NCI-H2227 (cell line): ENCODE measurements at regions not wholly inside any gene's neighbourhood (a gene's known extent, or its start where the extent isn't known, plus 50 kb on each side); places are given as distances from the start of the nearest gene placed in this dataset.

ENCODE experiments used
- DNase-seq: peaks from one replicate; lab custom pipeline; 2025; ENCODE audit not compliant: unreplicated experiment; lab: John Stamatoyannopoulos, UW

DNA sequence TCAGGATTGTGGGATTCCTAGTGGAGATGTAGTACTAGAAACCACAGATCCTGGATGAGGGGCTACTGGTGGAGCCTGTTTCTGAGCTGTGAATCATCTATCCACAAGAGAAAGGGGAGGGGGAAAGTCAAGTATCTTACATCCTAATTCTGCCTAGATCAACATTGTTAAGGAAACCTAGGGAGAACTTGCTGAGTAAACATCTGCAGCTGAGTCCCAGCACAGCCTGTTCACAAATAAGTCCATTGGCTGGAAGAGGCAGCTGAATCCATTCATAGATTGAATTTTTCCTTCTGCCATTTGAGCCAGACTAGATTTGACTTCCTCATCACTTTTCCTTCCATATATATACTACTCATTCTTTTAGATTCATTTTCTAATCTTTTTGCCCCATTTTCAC, 460.5 kb downstream of the TUSC7 start:
- no peak for DNase-seq

GRCh38 chr3:117171124-117171523, 461.5 kb downstream of the TUSC7 start:
- DNase-seq = no peak

- no peak for DNase-seq
These were observed 462.8 kb downstream of the TUSC7 start for GRCh38 chr3:117172426-117172825.

- no peak for DNase-seq
These were observed 471.6 kb downstream of the TUSC7 start for GRCh38 chr3:117181222-117181621.

DNA sequence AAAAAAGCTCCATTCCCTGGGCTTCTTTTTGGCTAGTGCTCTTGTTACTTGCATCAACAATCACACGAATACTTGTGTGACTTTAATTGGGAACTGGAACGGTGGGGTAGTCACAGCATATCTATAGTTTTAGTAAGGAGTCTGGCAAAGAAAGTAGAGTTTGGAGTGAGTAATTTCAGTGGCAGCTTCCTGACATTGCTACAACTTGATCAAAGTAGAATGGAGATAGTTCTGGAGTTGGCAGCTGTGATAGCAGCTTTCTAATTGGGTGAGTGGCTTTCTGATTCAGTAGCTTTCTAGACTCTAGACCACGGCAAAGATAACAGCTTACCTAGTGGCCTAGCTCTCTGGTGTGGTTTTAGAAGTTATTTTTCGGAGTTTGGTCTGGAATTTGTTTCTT, 475.0 kb downstream of the TUSC7 start:
- no peak for DNase-seq

DNA sequence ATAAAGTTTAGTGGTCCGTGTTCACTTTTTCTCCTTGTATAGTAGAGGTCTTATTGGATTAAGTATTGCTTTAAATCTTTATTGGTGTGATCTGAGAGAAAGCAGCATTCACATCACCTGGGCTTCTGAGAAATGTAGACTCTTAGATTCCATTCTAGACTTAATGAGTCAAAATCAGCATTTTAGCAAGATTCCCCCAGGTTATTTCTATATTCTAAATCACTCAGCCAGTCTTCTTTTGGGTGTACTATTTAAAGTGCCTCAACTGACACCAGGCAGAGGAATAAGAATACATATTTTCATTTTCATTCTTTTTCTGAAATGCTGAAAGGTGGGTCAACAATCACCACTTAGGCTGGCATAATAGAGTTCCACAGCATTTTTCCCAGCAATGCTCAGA, 481.7 kb downstream of the TUSC7 start:
- no peak for DNase-seq

DNA sequence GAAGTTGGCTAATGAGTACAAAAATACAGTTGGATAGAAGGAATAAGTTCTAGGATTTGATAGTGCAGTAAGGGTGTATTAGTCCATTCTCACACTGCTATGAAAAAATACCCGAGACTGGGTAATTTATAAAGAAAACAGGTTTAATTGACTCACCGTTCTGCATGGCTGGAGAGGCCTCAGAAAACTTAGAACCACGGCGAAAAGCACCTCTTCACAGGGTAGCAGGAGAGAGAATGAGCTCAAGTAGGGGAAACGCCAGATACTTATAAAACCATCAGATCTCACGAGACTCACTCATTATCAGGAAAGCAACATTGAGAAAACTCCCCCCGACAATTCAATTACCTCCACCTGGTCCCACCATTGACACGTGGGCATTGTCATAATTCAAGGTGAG, 483.3 kb downstream of the TUSC7 start:
- no peak for DNase-seq

DNA sequence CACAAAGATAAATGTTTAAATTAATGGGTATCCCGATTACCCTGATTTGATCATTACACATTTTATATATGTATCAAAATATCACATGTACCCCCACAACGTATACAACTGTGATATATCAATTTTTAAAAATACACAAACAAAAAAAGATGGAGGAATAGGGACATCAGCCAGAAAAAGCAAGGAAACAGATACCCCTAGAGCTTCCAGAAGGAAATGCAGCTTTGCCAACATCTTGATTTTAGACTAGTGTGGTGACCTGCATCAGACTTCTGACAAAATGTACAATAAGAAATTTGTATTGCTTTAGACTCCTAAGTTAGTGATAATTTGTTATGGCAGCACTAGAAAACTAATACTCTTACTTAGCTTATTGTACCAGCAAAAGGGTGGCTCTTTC, 483.8 kb downstream of the TUSC7 start:
- no peak for DNase-seq

DNA sequence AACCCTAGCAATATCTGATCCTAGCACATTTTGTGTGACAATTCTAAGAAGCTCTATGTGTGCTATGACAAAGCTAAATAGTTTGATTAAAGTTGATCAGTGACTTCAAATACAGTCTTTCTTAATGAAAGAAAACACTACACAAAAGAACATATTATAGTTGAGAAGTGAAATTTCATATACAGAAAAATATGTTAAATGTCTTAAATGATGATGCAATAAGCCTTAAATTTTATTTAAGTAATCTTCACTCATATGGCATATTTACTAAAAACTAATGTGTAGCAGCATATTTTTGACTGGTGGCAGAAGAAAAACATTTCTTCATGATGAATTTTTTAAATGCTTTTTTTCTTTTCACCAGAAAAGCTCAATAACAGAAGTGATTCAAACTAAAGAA, 485.5 kb downstream of the TUSC7 start:
- no peak for DNase-seq

DNA sequence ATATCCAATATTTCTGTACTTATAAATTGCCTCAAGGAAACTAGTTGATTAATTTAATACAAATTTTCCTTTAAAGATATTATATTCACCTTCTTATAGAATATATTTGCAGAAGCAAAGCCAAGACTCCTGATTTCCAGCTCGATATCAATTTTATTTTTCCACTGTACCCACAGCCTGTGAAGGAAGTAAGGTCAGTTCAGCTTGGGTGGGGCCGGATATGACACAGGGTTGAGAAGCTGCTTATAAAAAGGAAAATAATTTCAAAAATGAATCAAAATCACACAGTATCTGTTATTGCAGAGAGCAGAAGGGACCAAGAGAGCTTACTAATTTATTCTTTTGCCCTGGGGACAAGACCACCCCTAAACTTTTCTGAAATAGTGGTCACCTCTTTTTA, 491.4 kb downstream of the TUSC7 start:
- DNase-seq = no peak

- DNase-seq = no peak
These were observed 492.6 kb downstream of the TUSC7 start for GRCh38 chr3:117201901-117202774.

GRCh38 chr3:117217355-117217754, 507.8 kb downstream of the TUSC7 start:
- DNase-seq = no peak

DNA sequence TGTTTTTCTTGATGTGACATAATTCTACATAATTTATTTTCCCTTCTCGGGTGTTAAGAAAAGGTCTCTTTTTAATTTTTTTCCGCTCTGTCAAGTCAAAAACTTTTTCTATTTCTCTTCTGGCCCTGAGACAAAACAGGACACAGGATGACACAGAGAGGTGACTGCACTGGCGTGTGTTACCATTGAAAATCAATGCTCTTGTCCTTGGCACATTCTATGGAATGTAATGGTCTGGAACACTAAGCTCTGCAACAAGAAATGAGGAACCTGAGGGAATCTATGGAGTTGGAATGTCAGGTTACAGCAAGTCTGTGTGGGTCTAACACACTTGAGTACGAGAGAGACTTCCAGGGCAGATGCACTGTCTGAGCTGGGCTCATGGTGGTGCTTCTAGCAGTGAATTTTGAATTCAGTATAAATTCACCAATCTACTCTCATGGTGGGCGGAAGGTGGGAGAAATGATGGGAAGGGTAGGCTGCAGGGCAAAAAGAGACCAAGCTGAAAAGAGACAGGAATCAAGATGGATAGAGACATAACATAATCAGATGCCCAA, 508.3 kb downstream of the TUSC7 start:
- no peak for DNase-seq

DNA sequence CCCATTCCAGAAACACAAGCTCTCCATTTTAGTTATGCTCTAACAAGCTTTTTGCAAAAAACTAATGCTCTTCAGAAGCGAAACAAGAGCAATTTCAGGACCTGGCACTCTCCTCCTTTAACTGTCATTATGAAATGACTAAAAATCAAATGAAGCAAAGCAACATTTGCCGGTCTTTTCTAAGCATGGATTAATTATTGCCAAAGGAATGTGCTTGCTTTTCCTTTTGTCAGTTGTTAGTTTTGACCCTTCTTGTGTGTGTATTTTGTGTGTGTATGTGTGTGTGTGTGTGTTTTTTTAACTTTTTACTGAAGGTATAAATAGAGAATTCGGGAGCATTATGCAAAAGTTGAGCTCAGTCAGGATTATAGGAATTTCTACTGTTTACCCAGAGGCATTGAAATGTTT, 509.1 kb downstream of the TUSC7 start:
- DNase-seq = no peak

GRCh38 chr3:117219296-117219695, 509.7 kb downstream of the TUSC7 start:
- DNase-seq = no peak

GRCh38 chr3:117226932-117227331, 517.4 kb downstream of the TUSC7 start:
- DNase-seq = no peak

- peak; percentile 23 for DNase-seq
These were observed 518.9 kb downstream of the TUSC7 start for GRCh38 chr3:117228466-117228865.

DNA sequence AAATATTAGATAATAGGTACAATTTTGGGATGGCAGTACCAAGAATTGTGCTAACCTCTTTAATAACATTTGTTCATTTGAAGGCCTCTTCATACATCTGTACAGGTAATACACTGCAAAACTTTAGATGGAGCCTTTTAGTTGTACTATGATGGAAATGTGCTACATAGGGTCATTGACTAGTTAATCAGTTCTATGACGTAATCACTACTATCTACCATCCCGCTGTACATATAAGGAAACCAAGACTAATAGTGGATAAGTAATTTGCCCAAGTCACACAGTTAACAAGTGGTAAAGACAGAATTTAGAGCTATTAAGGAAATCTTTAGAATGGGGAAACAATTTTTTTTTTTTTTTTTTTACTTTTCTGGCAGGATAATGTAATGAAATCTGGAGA, 521.3 kb downstream of the TUSC7 start:
- no peak for DNase-seq

- no peak for DNase-seq
These were observed 524.8 kb downstream of the TUSC7 start for GRCh38 chr3:117234331-117234730.

GRCh38 chr3:117235304-117235703, 525.7 kb downstream of the TUSC7 start:
- no peak for DNase-seq

DNA sequence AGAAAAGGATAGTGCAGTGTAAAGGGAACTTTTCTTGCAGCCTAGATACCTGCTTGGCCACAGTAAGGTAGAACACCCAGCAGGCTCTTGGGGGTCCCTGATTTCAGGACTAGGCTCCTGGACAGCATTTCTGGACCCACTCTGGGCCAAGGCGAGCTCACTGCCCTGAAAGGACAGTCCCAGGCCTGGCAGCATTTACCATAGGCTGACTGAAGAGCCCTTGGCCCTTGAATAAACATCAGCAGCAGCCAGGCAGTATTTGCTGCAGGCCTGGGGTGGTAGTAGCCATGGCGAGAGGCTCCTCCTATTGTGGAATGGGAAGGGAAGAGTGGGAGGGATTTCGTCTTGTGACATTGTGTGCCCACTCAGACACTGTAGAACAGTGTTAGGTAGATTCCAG, 529.2 kb downstream of the TUSC7 start:
- DNase-seq = no peak

GRCh38 chr3:117243657-117244056, 534.1 kb downstream of the TUSC7 start:
- no peak for DNase-seq
